Panc1 (cell line): ENCODE measurements at regions not wholly inside any gene's neighbourhood (a gene's known extent, or its start where the extent isn't known, plus 50 kb on each side); places are given as distances from the start of the nearest gene placed in this dataset.

ENCODE experiments used
- ATAC-seq: fragments of 200-7000 bp; cut with Tn5 transposase; 2 replicates; pipeline ENCODE4 v1.9.1; 2020; ENCODE audit warnings: mild to moderate bottlenecking, moderate library complexity
- BruUV-seq: library from RNA; stranded (reverse); fragments of 400-500 nt; replicated peaks from 2 replicates; lab custom pipeline; 2021; lab: Mats Ljungman, UMichigan
- CTCF ChIA-PET: fragments of 300-600 bp; sonication (Branson Sonifier 250); formaldehyde crosslinking; loops from one replicate; lab custom pipeline; 2022; ENCODE audit warnings: antibody characterized with exemption; lab: Charles Lee
- POLR2A ChIA-PET: fragments of 300-600 bp; sonication (Branson Sonifier 250); formaldehyde crosslinking; loops from one replicate; lab custom pipeline; 2022; ENCODE audit warnings: antibody characterized with exemption; lab: Charles Lee
- DNase-seq: peaks from one replicate; pipeline ENCODE4 v3.0.0-alpha.2; 2010; ENCODE audit warnings: low read depth, low spot score
- H3K27ac ChIP-seq: 2 replicates; pipeline ENCODE4 v1.5.1; 2011; ENCODE audit warnings: mild to moderate bottlenecking, low read length, inconsistent platforms
- H3K27me3 ChIP-seq: fragments of 200-500 bp; sonication (Bioruptor generic); 2 replicates; pipeline ENCODE4 v1.6.0; 2014; ENCODE audit warnings: low read length, inconsistent platforms; ENCODE audit not compliant: control insufficient read depth, insufficient read depth
- H3K36me3 ChIP-seq: fragments of 200-500 bp; sonication (Bioruptor generic); 2 replicates; pipeline ENCODE4 v1.5.1; 2014; ENCODE audit warnings: inconsistent platforms, mild to moderate bottlenecking, low read length, moderate library complexity; ENCODE audit not compliant: control insufficient read depth, insufficient read depth
- H3K4me1 ChIP-seq: 2 replicates; pipeline ENCODE4 v1.5.1; 2011; ENCODE audit warnings: inconsistent platforms, mild to moderate bottlenecking, low read length, moderate library complexity; ENCODE audit not compliant: control insufficient read depth, insufficient read depth
- H3K4me3 ChIP-seq, 2 experiments: 2 replicates each; pipeline ENCODE4 v1.5.1; 2011 to 2012; ENCODE audit warnings: low read depth in 2 of 2, low read length in 2 of 2, mild to moderate bottlenecking in 2 of 2, inconsistent platforms in 1 of 2, moderate library complexity in 1 of 2
- H3K9me3 ChIP-seq: fragments of 200-500 bp; sonication (Bioruptor generic); 2 replicates; pipeline ENCODE4 v1.5.1; 2014; ENCODE audit warnings: low read depth, mild to moderate bottlenecking, inconsistent platforms, low read length, moderate library complexity; ENCODE audit not compliant: control insufficient read depth, insufficient read depth
- CTCF ChIP-seq: fragments of 450-650 bp; IDR thresholded peaks from 2 replicates; pipeline ENCODE4 v1.5.1; 2017; ENCODE audit warnings: mild to moderate bottlenecking
- POLR2AphosphoS5 ChIP-seq: IDR thresholded peaks from 2 replicates; pipeline ENCODE4 v1.6.1; 2012; ENCODE audit warnings: mild to moderate bottlenecking, low read depth, low read length, moderate library complexity
- REST ChIP-seq, 2 experiments: IDR thresholded peaks; 2 replicates each; pipeline ENCODE4 v1.6.1; 2011 to 2012; ENCODE audit warnings: low read depth in 2 of 2, control low read depth in 1 of 2, low read length in 1 of 2, mild to moderate bottlenecking in 1 of 2, moderate library complexity in 1 of 2; ENCODE audit not compliant: insufficient read depth in 1 of 2
- SIN3A ChIP-seq: IDR thresholded peaks from 2 replicates; pipeline ENCODE4 v1.6.1; 2012; ENCODE audit warnings: low read depth, mild to moderate bottlenecking, low read length, moderate library complexity, borderline replicate concordance; ENCODE audit not compliant: insufficient read depth
- TCF7L2 ChIP-seq: IDR thresholded peaks from 2 replicates; pipeline ENCODE4 v1.6.1; 2011; ENCODE audit warnings: mild to moderate bottlenecking, low read depth, low read length, inconsistent platforms
- in situ Hi-C: cut with HindIII; loops from 2 replicates; pipeline ENCODE4 v1.10.0; 2016; ENCODE audit warnings: low sequenced_read_pairs, low pct_unique_long_range_greater_than_20kb
- intact Hi-C: fragments of 100-400 bp; cut with micrococcal nuclease; formaldehyde crosslinking; loops from one replicate; pipeline ENCODE4 v1.10.0; 2022; ENCODE audit not compliant: unreplicated experiment

GRCh38 chr10:9003122-9003521, 948.6 kb downstream of the GATA3 start:
- BruUV-seq: no TSS peak
- Histone ChIP-seq H3K4me3 (no peak overlapping the region), H3K36me3 (no peaks in the 10 kb centered on the region), H3K27ac (no peak overlapping the region), H3K9me3 (no peaks in the 10 kb centered on the region), H3K4me1 (no peaks in the 10 kb centered on the region), H3K27me3 (no peaks in the 10 kb centered on the region)
- CTCF ChIA-PET: no interaction called here
- intact Hi-C loops (no loop called here), in situ Hi-C loops (no loop called here)
- TF ChIP-seq CTCF: no peak
- TF ChIP-seq TCF7L2: no peak
- no peak for TF ChIP-seq POLR2AphosphoS5
- TF ChIP-seq SIN3A: no peak
- no peak for TF ChIP-seq REST (IDR thresholded peaks at IDR 0.05; ENCODE audit: insufficient read depth in 1 of 2, low read depth in 2 of 2, low read length in 1 of 2)
- DNase-seq (no peak), ATAC-seq (no peak)
- POLR2A ChIA-PET: no interaction called here

GRCh38 chr10:9004736-9005135, 950.2 kb downstream of the GATA3 start:
- no peaks in the 10 kb centered on the region for H3K9me3 ChIP-seq
- ChIA-PET POLR2A (no interaction called here), CTCF (no interaction called here)
- no TSS peak for BruUV-seq
- no peak overlapping the region for H3K4me3 ChIP-seq
- no peak for TF ChIP-seq REST (IDR thresholded peaks at IDR 0.05; ENCODE audit: insufficient read depth in 1 of 2, low read depth in 2 of 2, low read length in 1 of 2)
- TF ChIP-seq CTCF: no peak
- TF ChIP-seq POLR2AphosphoS5: no peak
- TF ChIP-seq SIN3A: no peak
- TF ChIP-seq TCF7L2: no peak
- ATAC-seq (no peak), DNase-seq (no peak)
- intact Hi-C loops (no loop called here), in situ Hi-C loops (no loop called here)
- no peaks in the 10 kb centered on the region for H3K4me1 ChIP-seq
- no peak overlapping the region for H3K27ac ChIP-seq
- H3K27me3 ChIP-seq: no peaks in the 10 kb centered on the region
- no peaks in the 10 kb centered on the region for H3K36me3 ChIP-seq
